Pancreas (tissue), 10 donors: ENCODE measurements at regions not wholly inside any gene's neighbourhood (a gene's known extent, or its start where the extent isn't known, plus 50 kb on each side); places are given as distances from the start of the nearest gene placed in this dataset.

ENCODE experiments used
- ATAC-seq, 4 donors: fragments of 200-7000 bp; cut with Tn5 transposase; one replicate each; pipeline versions ENCODE4 v1.8.0 to v1.9.1; 2020; ENCODE audit warnings: mild to moderate bottlenecking in 4 of 4, moderate library complexity in 4 of 4
- DNase-seq, 6 donors: peaks; one replicate each; pipeline ENCODE4 v3.0.0-alpha.2; 2020
- FAIRE-seq: peaks from 2 replicates; lab custom pipeline; 2012; peaks lifted over from hg19 to GRCh38; lab: Jason Lieb, UNC
- H3K27ac ChIP-seq, 4 donors: fragments of 200-600 bp; sonication (generic); 1 replicate in 3 of 4; 2 replicates in 1 of 4; pipeline versions ENCODE4 v1.5.0 to v1.8.0; 2020
- H3K27me3 ChIP-seq, 4 donors: fragments of 200-600 bp; one replicate each; pipeline ENCODE4 v1.8.0; 2021
- H3K36me3 ChIP-seq, 3 donors: fragments of 200-600 bp; sonication (generic) in 1 of 3; one replicate each; pipeline versions ENCODE4 v1.5.0 to v1.8.0; 2020 to 2021
- H3K4me1 ChIP-seq, 3 donors: fragments of 200-600 bp; one replicate each; pipeline ENCODE4 v1.8.0; 2021
- H3K4me3 ChIP-seq, 4 donors: fragments of 200-600 bp; sonication (generic) in 2 of 4; one replicate each; pipeline versions ENCODE4 v1.5.0 to v1.8.0; 2020 to 2021
- H3K9me3 ChIP-seq, 4 donors: fragments of 200-600 bp; one replicate each; pipeline ENCODE4 v1.8.0; 2021
- WGBS, 2 donors: extraction: QIAGEN DNeasy Blood & Tissue Kit; methylation state at CpG; one replicate each; pipeline ENCODE4 v1.1.7; 2013; 5-methylcytosine and 5-hydroxymethylcytosine counted together
- intact Hi-C, 3 donors: fragments of 100-400 bp; cut with DNase I; formaldehyde crosslinking; loops; one replicate each; pipeline versions ENCODE4 v1.11.1 to v1.14.2; 2022
- TF ChIP-seq, protein P1 (sequence below), 4 donors: fragments of 200-600 bp; sonication (generic) in 3 of 4; IDR thresholded peaks; one replicate each; pipeline versions ENCODE4 v1.5.0 to v1.8.0; 2021; ENCODE audit warnings: antibody characterized with exemption in 4 of 4
- donor health status: healthy with polysubstance abuse.
- donor health status: DM: no; HTN: no; CAD: no; lungs with moderate emphysema.
- donor health status: DM: no; HTN: no; CAD: no.
- donor health status: control.
- donor health status: control.
- donor health status: Bipolar disorder and iron deficiency.
- donor health status: DM: yes; HTN: yes; CAD: no.
- donor health status: DM: no; HTN: no; CAD: no.
- donor health status: DM: no; HTN: no; CAD: no.
- donor health status: DM: yes; HTN: yes; CAD: no.

DNA sequence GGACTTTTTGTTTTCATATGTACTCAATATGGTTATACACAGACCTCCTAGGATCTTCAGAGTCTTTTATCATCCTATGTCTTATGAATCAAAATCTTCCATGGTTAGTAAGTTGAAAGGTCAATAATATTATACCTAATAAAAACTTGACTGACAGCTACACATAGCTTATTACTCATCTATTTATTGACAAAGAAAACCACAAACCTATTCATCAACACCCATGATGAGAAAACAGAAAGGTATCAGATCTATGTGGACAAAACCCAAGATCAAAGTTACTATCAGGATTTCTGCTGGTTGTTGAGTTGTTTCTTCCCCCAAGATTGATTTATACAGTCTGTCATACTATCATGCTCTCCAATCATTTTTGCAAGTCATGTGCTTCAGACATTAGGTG is 460.1 kb upstream of the MANEA start:
- Histone ChIP-seq H3K36me3 (no peaks in the 10 kb centered on the region), H3K27ac (no peak overlapping the region), H3K4me3 (no peak overlapping the region), H3K27me3 (no peaks in the 10 kb centered on the region), H3K4me1 (no peaks in the 10 kb centered on the region), H3K9me3 (no peaks in the 10 kb centered on the region)
- FAIRE-seq, result no peak
- ATAC-seq, result no peak
- intact Hi-C loops, result no loop called here
- no peak for DNase-seq
- TF ChIP-seq, protein P1, sequence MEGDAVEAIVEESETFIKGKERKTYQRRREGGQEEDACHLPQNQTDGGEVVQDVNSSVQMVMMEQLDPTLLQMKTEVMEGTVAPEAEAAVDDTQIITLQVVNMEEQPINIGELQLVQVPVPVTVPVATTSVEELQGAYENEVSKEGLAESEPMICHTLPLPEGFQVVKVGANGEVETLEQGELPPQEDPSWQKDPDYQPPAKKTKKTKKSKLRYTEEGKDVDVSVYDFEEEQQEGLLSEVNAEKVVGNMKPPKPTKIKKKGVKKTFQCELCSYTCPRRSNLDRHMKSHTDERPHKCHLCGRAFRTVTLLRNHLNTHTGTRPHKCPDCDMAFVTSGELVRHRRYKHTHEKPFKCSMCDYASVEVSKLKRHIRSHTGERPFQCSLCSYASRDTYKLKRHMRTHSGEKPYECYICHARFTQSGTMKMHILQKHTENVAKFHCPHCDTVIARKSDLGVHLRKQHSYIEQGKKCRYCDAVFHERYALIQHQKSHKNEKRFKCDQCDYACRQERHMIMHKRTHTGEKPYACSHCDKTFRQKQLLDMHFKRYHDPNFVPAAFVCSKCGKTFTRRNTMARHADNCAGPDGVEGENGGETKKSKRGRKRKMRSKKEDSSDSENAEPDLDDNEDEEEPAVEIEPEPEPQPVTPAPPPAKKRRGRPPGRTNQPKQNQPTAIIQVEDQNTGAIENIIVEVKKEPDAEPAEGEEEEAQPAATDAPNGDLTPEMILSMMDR (IDR thresholded peaks at IDR 0.05), result no peak

DNA sequence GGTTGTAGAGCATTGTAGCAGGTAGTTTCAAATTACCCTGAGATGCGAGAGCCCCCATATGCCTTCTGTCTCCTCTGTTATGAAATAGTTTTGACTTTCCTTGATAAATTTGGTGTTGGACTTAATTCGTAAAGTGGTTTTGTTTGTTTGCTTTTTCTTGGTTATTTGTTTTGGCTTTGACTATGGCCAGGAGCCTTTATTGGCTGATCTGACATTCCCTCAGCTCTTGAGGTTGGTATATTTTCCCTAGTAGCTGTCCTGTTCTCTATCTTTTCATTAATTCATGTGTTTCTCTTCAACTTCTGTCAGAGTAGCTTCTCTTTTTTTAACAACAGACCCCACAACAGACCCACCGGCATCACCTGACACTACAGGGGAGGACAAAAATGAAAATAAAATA is 457.4 kb upstream of the MANEA start:
- ATAC-seq, result no peak
- intact Hi-C loops, result no loop called here
- H3K9me3 ChIP-seq, result no peaks in the 10 kb centered on the region
- no peaks in the 10 kb centered on the region for H3K4me1 ChIP-seq
- DNase-seq, result no peak
- no peak for FAIRE-seq
- no peaks in the 10 kb centered on the region for H3K27me3 ChIP-seq
- H3K4me3 ChIP-seq, result no peak overlapping the region
- TF ChIP-seq, protein P1 (IDR thresholded peaks at IDR 0.05), result no peak
- no peak overlapping the region for H3K27ac ChIP-seq
- 62 to 71% methylated on average over 3 of the region's 3 CpGs for WGBS, 2 donors
- no peaks in the 10 kb centered on the region for H3K36me3 ChIP-seq

DNA sequence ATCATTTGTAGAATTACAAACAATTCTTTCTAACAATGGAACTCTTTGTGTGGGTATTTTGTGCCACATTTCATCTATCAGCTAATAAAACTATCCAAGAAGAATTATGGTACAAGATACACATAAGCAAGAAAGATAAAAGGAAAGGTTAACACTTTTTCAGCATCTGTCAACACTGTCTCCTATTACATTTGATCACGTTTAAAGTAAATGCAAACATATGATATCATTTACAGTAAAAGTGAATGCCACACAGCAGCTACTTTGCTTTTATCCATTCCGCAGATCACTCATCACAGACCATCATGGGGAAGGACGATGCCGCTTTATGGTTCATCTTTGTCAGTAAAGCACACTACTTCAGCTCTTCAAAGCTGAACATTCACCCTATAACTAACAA is 456.4 kb upstream of the MANEA start:
- Histone ChIP-seq H3K27me3 (no peaks in the 10 kb centered on the region), H3K4me3 (no peak overlapping the region), H3K4me1 (no peaks in the 10 kb centered on the region), H3K27ac (no peak overlapping the region), H3K36me3 (no peaks in the 10 kb centered on the region), H3K9me3 (no peaks in the 10 kb centered on the region)
- ATAC-seq (no peak), FAIRE-seq (no peak), DNase-seq (no peak)
- intact Hi-C loops, result no loop called here
- 59 to 60% methylated on average over 4 of the region's 4 CpGs for WGBS, 2 donors
- TF ChIP-seq, protein P1 (IDR thresholded peaks at IDR 0.05), result no peak

DNA sequence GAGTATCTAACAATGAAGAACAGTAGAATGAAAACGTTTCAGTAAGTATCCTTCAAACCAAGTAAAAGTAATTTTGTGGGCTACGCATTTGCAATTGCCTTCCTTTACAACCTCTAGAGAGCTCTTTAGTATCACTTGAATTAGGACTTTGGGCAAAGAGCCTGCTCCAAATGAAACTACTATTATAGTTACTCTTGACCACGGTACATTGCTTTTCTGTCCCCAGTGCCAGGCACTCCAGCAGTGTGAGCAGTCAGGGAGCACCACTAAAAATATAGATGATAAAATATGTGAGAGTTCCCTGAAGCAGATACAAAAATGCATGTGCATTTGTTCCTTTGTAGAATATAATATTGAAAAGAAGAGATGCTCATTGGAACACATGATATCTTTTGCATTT is 450.1 kb upstream of the MANEA start:
- H3K27ac ChIP-seq, result no peak overlapping the region
- no peaks in the 10 kb centered on the region for H3K36me3 ChIP-seq
- WGBS, 2 donors, result 58 to 71% methylated on average over 3 of the region's 3 CpGs
- no peaks in the 10 kb centered on the region for H3K27me3 ChIP-seq
- intact Hi-C loops, result no loop called here
- no peaks in the 10 kb centered on the region for H3K4me1 ChIP-seq
- no peak for DNase-seq
- TF ChIP-seq, protein P1 (IDR thresholded peaks at IDR 0.05), result no peak
- no peaks in the 10 kb centered on the region for H3K9me3 ChIP-seq
- ATAC-seq, result no peak
- no peak overlapping the region for H3K4me3 ChIP-seq
- FAIRE-seq, result no peak

DNA sequence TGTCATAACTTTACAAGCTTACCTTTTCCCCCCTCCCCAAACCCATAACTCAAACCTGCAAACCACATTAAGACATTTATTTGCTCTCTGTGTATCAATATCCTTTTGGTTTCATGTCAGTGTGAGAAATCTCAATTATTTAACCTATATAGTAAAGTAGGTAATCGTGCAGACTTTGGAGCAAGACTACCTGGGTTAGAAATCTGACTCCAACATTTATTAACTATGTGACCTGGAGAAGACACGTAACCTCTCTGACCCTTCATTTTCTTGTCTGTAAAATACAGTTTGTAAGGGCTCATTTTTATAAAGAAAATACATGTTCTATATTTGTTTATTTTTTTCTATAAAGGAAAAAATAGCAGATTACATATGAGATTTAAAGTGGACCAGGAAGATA is 448.9 kb upstream of the MANEA start:
- FAIRE-seq (no peak), DNase-seq (no peak), ATAC-seq (no peak)
- Histone ChIP-seq H3K27ac (no peak overlapping the region), H3K9me3 (no peaks in the 10 kb centered on the region), H3K4me3 (no peak overlapping the region), H3K27me3 (no peaks in the 10 kb centered on the region), H3K36me3 (no peaks in the 10 kb centered on the region), H3K4me1 (no peaks in the 10 kb centered on the region)
- WGBS, 2 donors, result 35 to 42% methylated on average over 2 of the region's 2 CpGs
- TF ChIP-seq, protein P1 (IDR thresholded peaks at IDR 0.05), result no peak
- intact Hi-C loops, result no loop called here
